GM12892 (cell line): ENCODE measurements at regions not wholly inside any gene's neighbourhood (a gene's known extent, or its start where the extent isn't known, plus 50 kb on each side); places are given as distances from the start of the nearest gene placed in this dataset.

Experiments used
- DNase-seq: peaks from one replicate; pipeline ENCODE4 v3.0.0; 2011; ENCODE audit not compliant: insufficient read length
- FAIRE-seq: peaks from 2 replicates; lab custom pipeline; 2011; peaks lifted over from hg19 to GRCh38; lab: Jason Lieb, UNC
- POLR2A ChIP-seq: IDR thresholded peaks from 2 replicates; pipeline ENCODE4 v1.6.1; 2011; ENCODE audit warnings: low read depth, low read length, control low read depth
- POLR2AphosphoS5 ChIP-seq: IDR thresholded peaks from 2 replicates; pipeline ENCODE4 v1.6.1; 2011; ENCODE audit warnings: low read depth, low read length, control low read depth
- TAF1 ChIP-seq: IDR thresholded peaks from 2 replicates; pipeline ENCODE4 v1.6.1; 2011; ENCODE audit warnings: low read depth, mild to moderate bottlenecking, control low read depth, low read length, borderline replicate concordance

DNA sequence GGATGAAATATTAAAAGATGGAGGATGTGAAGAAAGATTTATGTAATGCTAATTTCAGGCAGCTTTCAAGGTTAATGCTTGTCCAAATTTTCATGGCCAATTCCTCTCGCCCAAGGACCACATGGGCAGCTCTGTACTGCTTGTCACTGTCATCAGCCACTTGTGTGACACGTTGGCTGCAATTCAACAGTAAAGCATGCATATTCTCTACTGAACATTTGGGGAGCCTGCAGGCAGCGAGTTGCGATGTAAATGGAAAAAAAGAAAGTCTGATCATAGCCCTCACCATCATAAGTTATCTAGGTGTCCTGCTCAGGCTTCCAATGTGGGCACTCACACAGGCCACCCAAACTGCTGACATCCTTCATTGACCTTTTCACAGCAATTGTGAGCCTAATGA is 1026.8 kb upstream of the NR2F2 start:
- FAIRE-seq (no peak), DNase-seq (no peak)
- TF ChIP-seq TAF1 = no peak

GRCh38 chr15:95304151-95304946 is 1026.2 kb upstream of the NR2F2 start:
- FAIRE-seq (no peak), DNase-seq (no peak)
- no peak for TF ChIP-seq TAF1
- no peak for TF ChIP-seq POLR2AphosphoS5
- TF ChIP-seq POLR2A = no peak

- TF ChIP-seq TAF1 = no peak
- TF ChIP-seq POLR2AphosphoS5 = no peak
- no peak for TF ChIP-seq POLR2A
- DNase-seq (no peak), FAIRE-seq (no peak)
Measured at GRCh38 chr15:95304947-95305400, 1025.5 kb upstream of the NR2F2 start.

DNA sequence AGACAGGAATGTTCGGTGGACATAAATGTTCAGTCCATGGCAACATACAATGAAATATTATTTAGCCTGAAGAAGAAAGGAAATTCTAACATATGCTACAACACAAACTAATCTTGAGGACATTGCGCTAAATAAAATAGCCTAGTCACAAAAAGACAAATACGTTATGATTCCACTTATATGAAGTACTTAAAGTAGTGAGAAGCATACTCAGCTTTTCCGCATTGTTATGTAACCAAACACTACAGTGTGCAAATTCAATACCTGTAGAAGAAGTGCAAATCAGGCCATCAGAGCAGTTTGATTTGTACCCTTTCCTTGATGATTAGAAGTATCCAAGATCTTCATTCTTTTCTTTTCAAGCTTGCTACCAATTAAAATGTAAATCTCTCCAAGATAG is 1023.4 kb upstream of the NR2F2 start:
- TF ChIP-seq TAF1 (no peak), POLR2AphosphoS5 (no peak), POLR2A (no peak)
- no peak for DNase-seq
- FAIRE-seq = no peak

- TF ChIP-seq POLR2AphosphoS5 = no peak
- no peak for TF ChIP-seq TAF1
- TF ChIP-seq POLR2A = no peak
- DNase-seq = no peak
Measured at GRCh38 chr15:95319242-95319641, 1011.3 kb upstream of the NR2F2 start.

GRCh38 chr15:95323796-95324195 is 1006.7 kb upstream of the NR2F2 start:
- FAIRE-seq = no peak

More at GRCh38 chr15:95319242-95319641, 1011.3 kb upstream of the NR2F2 start:
- no peak for FAIRE-seq

GRCh38 chr15:95324656-95325055 is 1005.8 kb upstream of the NR2F2 start:
- TF ChIP-seq POLR2A (no peak), TAF1 (no peak), POLR2AphosphoS5 (no peak)
- no peak for FAIRE-seq

More at GRCh38 chr15:95323796-95324195, 1006.7 kb upstream of the NR2F2 start:
- DNase-seq = no peak
- no peak for TF ChIP-seq TAF1
- TF ChIP-seq POLR2AphosphoS5 = no peak
- no peak for TF ChIP-seq POLR2A

GRCh38 chr15:95325763-95326404 is 1004.6 kb upstream of the NR2F2 start:
- TF ChIP-seq POLR2A (no peak), TAF1 (no peak), POLR2AphosphoS5 (no peak)
- DNase-seq (no peak), FAIRE-seq (no peak)

More at GRCh38 chr15:95324656-95325055, 1005.8 kb upstream of the NR2F2 start:
- DNase-seq = no peak

DNA sequence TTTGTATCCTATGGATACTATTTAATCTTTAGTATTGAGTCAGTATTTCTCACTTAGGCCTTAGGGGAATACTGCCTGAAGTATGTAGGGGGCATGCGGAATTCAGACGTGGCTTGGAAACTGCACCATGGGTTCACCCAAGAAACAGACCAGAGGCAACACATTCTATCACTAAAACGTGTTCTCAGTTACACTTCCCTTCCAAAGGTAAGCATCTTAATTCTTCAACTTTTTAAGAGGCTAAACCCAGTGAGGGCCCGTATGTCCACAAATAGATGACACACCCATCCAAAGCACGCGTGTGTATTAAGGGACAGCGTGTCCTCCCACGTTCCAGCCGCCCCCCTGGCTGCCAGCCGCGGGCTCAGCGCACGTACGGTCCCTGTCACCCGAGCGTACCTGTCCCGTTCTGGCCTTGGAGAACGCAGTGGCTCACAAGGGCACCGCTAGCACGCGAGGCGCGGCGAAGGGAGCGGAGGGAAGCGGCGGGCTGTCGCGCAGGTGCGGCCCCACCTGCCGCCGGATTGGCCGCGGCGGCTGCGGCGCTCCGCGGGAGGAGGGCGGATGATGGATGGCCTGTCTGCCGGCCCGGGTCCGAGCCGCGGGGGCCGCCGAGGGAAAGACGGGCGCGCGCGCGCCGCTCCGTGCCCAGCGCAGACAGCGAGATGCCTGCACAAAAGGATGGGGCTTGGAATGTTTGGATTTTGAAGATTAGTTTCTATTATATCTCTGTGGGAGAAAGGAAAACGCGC is 1003.9 kb upstream of the NR2F2 start:
- FAIRE-seq = no peak

GRCh38 chr15:95327183-95327525 is 1003.3 kb upstream of the NR2F2 start:
- TF ChIP-seq POLR2A (no peak), TAF1 (no peak), POLR2AphosphoS5 (no peak)
- DNase-seq = no peak
- no peak for FAIRE-seq

More for the DNA sequence above, 1003.9 kb upstream of the NR2F2 start:
- DNase-seq = no peak
- TF ChIP-seq POLR2A = no peak
- TF ChIP-seq POLR2AphosphoS5 = no peak
- TF ChIP-seq TAF1 = no peak

DNA sequence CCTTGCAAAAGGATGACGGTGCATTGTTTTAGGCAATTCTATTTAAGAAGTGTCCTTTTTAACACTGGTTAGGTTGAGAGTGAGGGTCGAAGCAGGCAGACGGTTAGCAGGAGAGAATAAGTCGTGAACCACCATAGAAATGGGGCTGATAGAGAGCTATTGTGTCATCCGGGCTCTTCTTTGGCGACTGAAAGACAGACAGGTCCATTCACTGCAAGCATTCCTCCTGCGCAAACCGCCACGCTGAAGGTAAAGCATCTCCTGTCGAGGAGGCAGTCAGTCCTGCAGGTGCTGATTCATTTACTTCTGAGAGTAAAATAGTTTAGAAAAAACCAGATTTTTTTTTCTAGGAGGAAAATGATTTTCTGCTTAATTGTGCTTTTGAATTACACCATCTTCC is 1002.8 kb upstream of the NR2F2 start:
- no peak for TF ChIP-seq POLR2A
- TF ChIP-seq POLR2AphosphoS5 = no peak
- no peak for TF ChIP-seq TAF1
- DNase-seq = no peak
- no peak for FAIRE-seq
